HL-60 (cell line): ENCODE measurements at regions not wholly inside any gene's neighbourhood (a gene's known extent, or its start where the extent isn't known, plus 50 kb on each side); places are given as distances from the start of the nearest gene placed in this dataset.

Experiments
- DNase-seq, 2 experiments: peaks; one replicate each; pipeline ENCODE4 v3.0.0-alpha.2; 2010 to 2020; ENCODE audit warnings: low read depth in 1 of 2, low spot score in 1 of 2
- H3K27ac ChIP-seq: fragments of 250-450 bp; sonication (Bioruptor Pico); replicated peaks from 2 replicates; pipeline ENCODE4 v1.5.1; 2020; ENCODE audit warnings: mild to moderate bottlenecking, moderate library complexity
- H3K27me3 ChIP-seq: fragments of 250-450 bp; sonication (Bioruptor Pico); 2 replicates; pipeline ENCODE4 v1.5.1; 2021; ENCODE audit warnings: mild to moderate bottlenecking, moderate library complexity; ENCODE audit not compliant: insufficient read depth, poor library complexity, severe bottlenecking
- H3K4me3 ChIP-seq: replicated peaks from 2 replicates; pipeline ENCODE4 v1.5.1; 2011; ENCODE audit warnings: mild to moderate bottlenecking, control low read depth, low read length; ENCODE audit not compliant: insufficient read depth
- CTCF ChIP-seq: IDR thresholded peaks from one replicate; pipeline ENCODE4 v1.5.1; 2011; ENCODE audit warnings: low read length, control low read depth, inconsistent platforms; ENCODE audit not compliant: insufficient read depth
- GABPA ChIP-seq: IDR thresholded peaks from 2 replicates; pipeline ENCODE4 v1.6.1; 2012; ENCODE audit warnings: low read depth
- POLR2AphosphoS5 ChIP-seq: IDR thresholded peaks from 2 replicates; pipeline ENCODE4 v1.6.1; 2012; ENCODE audit warnings: low read depth
- REST ChIP-seq: IDR thresholded peaks from 2 replicates; pipeline ENCODE4 v1.6.1; 2012; ENCODE audit warnings: low read depth; ENCODE audit not compliant: insufficient replicate concordance
- SPI1 ChIP-seq: IDR thresholded peaks from 2 replicates; pipeline ENCODE4 v1.6.1; 2012; ENCODE audit warnings: low read depth, mild to moderate bottlenecking, borderline replicate concordance

- H3K4me3 ChIP-seq = no peak overlapping the region
- no peak overlapping the region for H3K27ac ChIP-seq
- peaks cover 4% of the 10 kb centered on the region for H3K27me3 ChIP-seq
- TF ChIP-seq CTCF (no peak), SPI1 (no peak), REST (no peak), GABPA (no peak), POLR2AphosphoS5 (no peak)
- no peak for DNase-seq
These were observed 292.5 kb downstream of the TNS1 start for GRCh38 chr2:217710211-217710765.

GRCh38 chr2:217709478-217710210 is 293.2 kb downstream of the TNS1 start:
- no peak overlapping the region for H3K27ac ChIP-seq
- DNase-seq = no peak
- H3K27me3 ChIP-seq = peaks cover 4% of the 10 kb centered on the region
- H3K4me3 ChIP-seq = no peak overlapping the region
- TF ChIP-seq GABPA = no peak
- TF ChIP-seq REST = no peak
- TF ChIP-seq POLR2AphosphoS5 = no peak
- TF ChIP-seq CTCF = no peak
- TF ChIP-seq SPI1 = no peak

- DNase-seq = no peak
- TF ChIP-seq SPI1 (no peak), GABPA (no peak), POLR2AphosphoS5 (no peak), CTCF (no peak), REST (no peak)
- Histone ChIP-seq H3K27ac (no peak overlapping the region), H3K4me3 (no peak overlapping the region), H3K27me3 (peaks cover 7% of the 10 kb centered on the region)
These were observed 295.6 kb downstream of the TNS1 start for GRCh38 chr2:217707131-217707611.
